SU-DHL-6 (cell line): ENCODE measurements at regions not wholly inside any gene's neighbourhood (a gene's known extent, or its start where the extent isn't known, plus 50 kb on each side); places are given as distances from the start of the nearest gene placed in this dataset.

ENCODE experiments used
- H2AFZ ChIP-seq: fragments of 200-600 bp; sonication (generic); 2 replicates; pipeline ENCODE4 v1.6.1; 2014; ENCODE audit warnings: low read depth, mild to moderate bottlenecking, moderate library complexity, mixed read lengths, antibody characterized with exemption, low read length; ENCODE audit not compliant: severe bottlenecking
- H3F3A ChIP-seq: fragments of 200-600 bp; shearing (Covaris generic); 2 replicates; pipeline ENCODE4 v1.6.0; 2016; ENCODE audit warnings: antibody characterized with exemption, mild to moderate bottlenecking; ENCODE audit not compliant: insufficient read depth
- H3K27ac ChIP-seq: fragments of 200-600 bp; sonication (generic); 2 replicates; pipeline ENCODE4 v1.5.1; 2016; ENCODE audit warnings: low read depth, mild to moderate bottlenecking, low read length, moderate library complexity, mixed read lengths
- H3K27me3 ChIP-seq: fragments of 200-600 bp; sonication (generic), shearing (Covaris generic); 2 replicates; pipeline ENCODE4 v1.6.0; 2014; ENCODE audit warnings: mild to moderate bottlenecking, low read length
- H3K36me3 ChIP-seq: fragments of 200-600 bp; sonication (generic); 2 replicates; pipeline ENCODE4 v1.6.1; 2014; ENCODE audit warnings: mild to moderate bottlenecking, low read length, mixed read lengths
- H3K4me2 ChIP-seq: fragments of 300-600, 200-600 bp; shearing (Covaris generic), sonication (generic); 2 replicates; pipeline ENCODE4 v1.6.0; 2014; ENCODE audit warnings: low read length, low read depth, mild to moderate bottlenecking; ENCODE audit not compliant: poor library complexity, severe bottlenecking
- H3K4me3 ChIP-seq: fragments of 200-600 bp; sonication (generic); 2 replicates; pipeline ENCODE4 v1.5.1; 2014; ENCODE audit warnings: antibody characterized with exemption, low read length, mild to moderate bottlenecking, mixed read lengths; ENCODE audit not compliant: insufficient read depth, poor library complexity, severe bottlenecking
- H3K79me2 ChIP-seq: fragments of 200-600 bp; sonication (generic); 2 replicates; pipeline ENCODE4 v1.6.1; 2014; ENCODE audit warnings: mild to moderate bottlenecking, low read length, moderate library complexity; ENCODE audit not compliant: insufficient read depth
- H3K9ac ChIP-seq: fragments of 200-600 bp; sonication (generic); 2 replicates; pipeline ENCODE4 v1.7.0; 2014; ENCODE audit warnings: mild to moderate bottlenecking, low read length
- H3K9me2 ChIP-seq: fragments of 200-600 bp; sonication (generic); replicated peaks from 2 replicates; pipeline ENCODE4 v1.6.1; 2014; ENCODE audit warnings: low read length; ENCODE audit not compliant: insufficient read depth
- H3K9me3 ChIP-seq: fragments of 200-600 bp; sonication (generic); 2 replicates; pipeline ENCODE4 v1.6.1; 2014; ENCODE audit warnings: low read length, mixed read lengths; ENCODE audit not compliant: insufficient read depth
- H4K20me1 ChIP-seq: fragments of 200-600 bp; sonication (generic); 2 replicates; pipeline ENCODE4 v1.6.1; 2014; ENCODE audit warnings: low read depth, mild to moderate bottlenecking, antibody characterized with exemption, low read length, moderate library complexity, mixed read lengths
- EZH2phosphoT487 ChIP-seq: fragments of 200-600 bp; sonication (generic), shearing (Covaris generic); conservative IDR thresholded peaks from 2 replicates; pipeline ENCODE4 v1.6.1; 2018; ENCODE audit warnings: mild to moderate bottlenecking, antibody characterized with exemption, low read length, moderate library complexity, mixed read lengths
- TF ChIP-seq, protein P1 (sequence below): fragments of 200-600 bp; sonication (generic); IDR thresholded peaks from one replicate; pipeline ENCODE4 v1.5.1; 2017; ENCODE audit warnings: antibody characterized with exemption, mild to moderate bottlenecking, low read length, moderate library complexity; ENCODE audit not compliant: insufficient read depth, poor library complexity, severe bottlenecking

GRCh38 chr15:94972314-94972713, 741.0 kb downstream of the MCTP2 start:
- H3K9ac ChIP-seq = no peak overlapping the region
- no peak overlapping the region for H3K4me3 ChIP-seq
- no peaks in the 10 kb centered on the region for H3K27me3 ChIP-seq
- no peak overlapping the region for H3K27ac ChIP-seq
- no peaks in the 10 kb centered on the region for H3K9me2 ChIP-seq
- H3K4me2 ChIP-seq = no peak overlapping the region
- H3K79me2 ChIP-seq = no peaks in the 10 kb centered on the region
- H3K36me3 ChIP-seq = no peaks in the 10 kb centered on the region
- H4K20me1 ChIP-seq = no peaks in the 10 kb centered on the region
- TF ChIP-seq, protein P1, sequence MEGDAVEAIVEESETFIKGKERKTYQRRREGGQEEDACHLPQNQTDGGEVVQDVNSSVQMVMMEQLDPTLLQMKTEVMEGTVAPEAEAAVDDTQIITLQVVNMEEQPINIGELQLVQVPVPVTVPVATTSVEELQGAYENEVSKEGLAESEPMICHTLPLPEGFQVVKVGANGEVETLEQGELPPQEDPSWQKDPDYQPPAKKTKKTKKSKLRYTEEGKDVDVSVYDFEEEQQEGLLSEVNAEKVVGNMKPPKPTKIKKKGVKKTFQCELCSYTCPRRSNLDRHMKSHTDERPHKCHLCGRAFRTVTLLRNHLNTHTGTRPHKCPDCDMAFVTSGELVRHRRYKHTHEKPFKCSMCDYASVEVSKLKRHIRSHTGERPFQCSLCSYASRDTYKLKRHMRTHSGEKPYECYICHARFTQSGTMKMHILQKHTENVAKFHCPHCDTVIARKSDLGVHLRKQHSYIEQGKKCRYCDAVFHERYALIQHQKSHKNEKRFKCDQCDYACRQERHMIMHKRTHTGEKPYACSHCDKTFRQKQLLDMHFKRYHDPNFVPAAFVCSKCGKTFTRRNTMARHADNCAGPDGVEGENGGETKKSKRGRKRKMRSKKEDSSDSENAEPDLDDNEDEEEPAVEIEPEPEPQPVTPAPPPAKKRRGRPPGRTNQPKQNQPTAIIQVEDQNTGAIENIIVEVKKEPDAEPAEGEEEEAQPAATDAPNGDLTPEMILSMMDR = no peak
- no peak for TF ChIP-seq EZH2phosphoT487
- no peaks in the 10 kb centered on the region for H3K9me3 ChIP-seq
- H2AFZ ChIP-seq = no peak overlapping the region
- no peaks in the 10 kb centered on the region for H3F3A ChIP-seq

- H2AFZ ChIP-seq = no peak overlapping the region
- H3K9me3 ChIP-seq = 0 out of 2 replicates have a peak, but pooled peaks cover 4% of the 10 kb centered on the region
- no peaks in the 10 kb centered on the region for H3K27me3 ChIP-seq
- H3K9ac ChIP-seq = no peak overlapping the region
- no peaks in the 10 kb centered on the region for H3K9me2 ChIP-seq
- H3K79me2 ChIP-seq = no peaks in the 10 kb centered on the region
- TF ChIP-seq, protein P1 = no peak
- no peak for TF ChIP-seq EZH2phosphoT487
- no peaks in the 10 kb centered on the region for H4K20me1 ChIP-seq
- 0 out of 2 replicates have a peak, but pooled peaks cover 2% of the 10 kb centered on the region for H3K36me3 ChIP-seq
- no peak overlapping the region for H3K27ac ChIP-seq
- no peaks in the 10 kb centered on the region for H3F3A ChIP-seq
- H3K4me3 ChIP-seq = no peak overlapping the region
- H3K4me2 ChIP-seq = no peak overlapping the region
Observed at GRCh38 chr15:94987085-94987484, 755.7 kb downstream of the MCTP2 start.

DNA sequence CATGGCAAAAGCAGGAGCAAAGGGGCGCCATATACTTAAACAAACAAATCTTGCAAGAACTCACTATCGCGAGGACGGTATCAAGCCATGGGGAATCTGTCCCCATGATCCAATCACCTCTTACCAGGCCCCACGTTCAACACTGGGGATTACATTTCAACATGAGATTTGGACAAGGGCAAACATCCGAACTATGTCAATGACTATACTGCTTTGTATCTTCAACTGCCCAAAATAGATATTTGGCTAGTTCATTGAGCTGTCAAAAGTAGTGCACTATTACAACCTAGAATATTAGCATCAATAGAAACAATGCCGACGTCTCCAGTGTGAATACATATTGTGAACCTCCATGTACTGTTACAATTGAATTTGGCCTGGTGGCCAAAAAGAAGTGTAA, 760.4 kb downstream of the MCTP2 start:
- Histone ChIP-seq H3K9ac (no peak overlapping the region), H3K9me2 (no peaks in the 10 kb centered on the region), H3K27ac (no peak overlapping the region), H3K4me2 (no peak overlapping the region), H2AFZ (no peak overlapping the region), H3K9me3 (no peaks in the 10 kb centered on the region), H3K4me3 (no peak overlapping the region), H4K20me1 (no peaks in the 10 kb centered on the region), H3K79me2 (no peaks in the 10 kb centered on the region), H3K36me3 (0 out of 2 replicates have a peak, but pooled peaks cover 2% of the 10 kb centered on the region), H3K27me3 (no peaks in the 10 kb centered on the region), H3F3A (no peaks in the 10 kb centered on the region)
- TF ChIP-seq, protein P1 = no peak
- TF ChIP-seq EZH2phosphoT487 = no peak

GRCh38 chr15:95009635-95010034, 778.3 kb downstream of the MCTP2 start:
- H3K27me3 ChIP-seq = no peaks in the 10 kb centered on the region

More at GRCh38 chr15:95009635-95010034, 778.3 kb downstream of the MCTP2 start:
- no peaks in the 10 kb centered on the region for H3K36me3 ChIP-seq
- H3K79me2 ChIP-seq = no peaks in the 10 kb centered on the region
- H3K4me2 ChIP-seq = no peak overlapping the region
- no peak overlapping the region for H2AFZ ChIP-seq
- no peak overlapping the region for H3K9ac ChIP-seq
- H3F3A ChIP-seq = no peaks in the 10 kb centered on the region
- no peaks in the 10 kb centered on the region for H4K20me1 ChIP-seq
- H3K9me3 ChIP-seq = no peaks in the 10 kb centered on the region
- H3K4me3 ChIP-seq = no peak overlapping the region
- H3K27ac ChIP-seq = no peak overlapping the region
- no peaks in the 10 kb centered on the region for H3K9me2 ChIP-seq
- TF ChIP-seq EZH2phosphoT487 = no peak
- TF ChIP-seq, protein P1 = no peak
